ENCODE measurements at regions not wholly inside any gene's neighbourhood (a gene's known extent, or its start where the extent isn't known, plus 50 kb on each side); places are given as distances from the start of the nearest gene placed in this dataset.

- TF ChIP-seq, protein P1, sequence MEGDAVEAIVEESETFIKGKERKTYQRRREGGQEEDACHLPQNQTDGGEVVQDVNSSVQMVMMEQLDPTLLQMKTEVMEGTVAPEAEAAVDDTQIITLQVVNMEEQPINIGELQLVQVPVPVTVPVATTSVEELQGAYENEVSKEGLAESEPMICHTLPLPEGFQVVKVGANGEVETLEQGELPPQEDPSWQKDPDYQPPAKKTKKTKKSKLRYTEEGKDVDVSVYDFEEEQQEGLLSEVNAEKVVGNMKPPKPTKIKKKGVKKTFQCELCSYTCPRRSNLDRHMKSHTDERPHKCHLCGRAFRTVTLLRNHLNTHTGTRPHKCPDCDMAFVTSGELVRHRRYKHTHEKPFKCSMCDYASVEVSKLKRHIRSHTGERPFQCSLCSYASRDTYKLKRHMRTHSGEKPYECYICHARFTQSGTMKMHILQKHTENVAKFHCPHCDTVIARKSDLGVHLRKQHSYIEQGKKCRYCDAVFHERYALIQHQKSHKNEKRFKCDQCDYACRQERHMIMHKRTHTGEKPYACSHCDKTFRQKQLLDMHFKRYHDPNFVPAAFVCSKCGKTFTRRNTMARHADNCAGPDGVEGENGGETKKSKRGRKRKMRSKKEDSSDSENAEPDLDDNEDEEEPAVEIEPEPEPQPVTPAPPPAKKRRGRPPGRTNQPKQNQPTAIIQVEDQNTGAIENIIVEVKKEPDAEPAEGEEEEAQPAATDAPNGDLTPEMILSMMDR (IDR thresholded peaks at IDR 0.05; ENCODE audit: borderline replicate concordance, extremely low read depth, low read length, poor library complexity, severe bottlenecking), result no peak
- no peak for TF ChIP-seq EZH2 (IDR thresholded peaks at IDR 0.05; ENCODE audit: borderline replicate concordance, low read depth, low read length, severe bottlenecking)
Measured at GRCh38 chr10:18859659-18860058, 188.9 kb upstream of the MALRD1 start.
